WTC11 (cell line): ENCODE measurements at regions not wholly inside any gene's neighbourhood (a gene's known extent, or its start where the extent isn't known, plus 50 kb on each side); places are given as distances from the start of the nearest gene placed in this dataset.

ENCODE experiments used
- CREB1 ChIP-seq: sonication (generic); formaldehyde crosslinking; IDR thresholded peaks from 2 replicates; pipeline ENCODE4 v1.8.0; 2023; ENCODE audit warnings: mild to moderate bottlenecking, missing genetic modification reagents
- ETV6 ChIP-seq: sonication (generic); formaldehyde crosslinking; IDR thresholded peaks from 2 replicates; pipeline ENCODE4 v1.8.1; 2022; ENCODE audit warnings: mild to moderate bottlenecking, missing genetic modification reagents
- FOXK1 ChIP-seq: sonication (generic); formaldehyde crosslinking; IDR thresholded peaks from 2 replicates; pipeline ENCODE4 v1.8.0; 2022; ENCODE audit warnings: mild to moderate bottlenecking, moderate library complexity, missing genetic modification reagents
- KAT7 ChIP-seq: sonication (generic); formaldehyde crosslinking; IDR thresholded peaks from 2 replicates; pipeline ENCODE4 v1.8.1; 2023; ENCODE audit warnings: missing genetic modification reagents, mild to moderate bottlenecking, borderline replicate concordance
- NFE2L1 ChIP-seq: sonication (generic); formaldehyde crosslinking; IDR thresholded peaks from 2 replicates; pipeline ENCODE4 v1.8.1; 2023; ENCODE audit warnings: missing genetic modification reagents
- SMAD3 ChIP-seq: sonication (generic); formaldehyde crosslinking; IDR thresholded peaks from 2 replicates; pipeline ENCODE4 v1.8.0; 2022; ENCODE audit warnings: missing genetic modification reagents, mild to moderate bottlenecking, borderline replicate concordance
- SMAD4 ChIP-seq: sonication (generic); formaldehyde crosslinking; IDR thresholded peaks from 2 replicates; pipeline ENCODE4 v1.8.0; 2022; ENCODE audit warnings: mild to moderate bottlenecking, missing genetic modification reagents
- ZNF121 ChIP-seq: sonication (generic); formaldehyde crosslinking; IDR thresholded peaks from 2 replicates; pipeline ENCODE4 v1.8.0; 2023; ENCODE audit warnings: missing genetic modification reagents
- TF ChIP-seq, protein P1 (sequence below): fragments of 200-600 bp; IDR thresholded peaks from 2 replicates; pipeline ENCODE4 v1.8.0; 2022; ENCODE audit warnings: antibody characterized with exemption
- TF ChIP-seq, protein P2 (sequence below): sonication (generic); formaldehyde crosslinking; IDR thresholded peaks from 2 replicates; pipeline ENCODE4 v1.8.1; 2023; ENCODE audit warnings: mild to moderate bottlenecking, missing genetic modification reagents, moderate library complexity
- TF ChIP-seq, protein P3 (sequence below): sonication (generic); formaldehyde crosslinking; IDR thresholded peaks from 2 replicates; pipeline ENCODE4 v1.8.0; 2022; ENCODE audit warnings: missing genetic modification reagents
- TF ChIP-seq, protein P4 (sequence below): sonication (generic); formaldehyde crosslinking; IDR thresholded peaks from 2 replicates; pipeline ENCODE4 v1.8.0; 2022; ENCODE audit warnings: mild to moderate bottlenecking, missing genetic modification reagents

DNA sequence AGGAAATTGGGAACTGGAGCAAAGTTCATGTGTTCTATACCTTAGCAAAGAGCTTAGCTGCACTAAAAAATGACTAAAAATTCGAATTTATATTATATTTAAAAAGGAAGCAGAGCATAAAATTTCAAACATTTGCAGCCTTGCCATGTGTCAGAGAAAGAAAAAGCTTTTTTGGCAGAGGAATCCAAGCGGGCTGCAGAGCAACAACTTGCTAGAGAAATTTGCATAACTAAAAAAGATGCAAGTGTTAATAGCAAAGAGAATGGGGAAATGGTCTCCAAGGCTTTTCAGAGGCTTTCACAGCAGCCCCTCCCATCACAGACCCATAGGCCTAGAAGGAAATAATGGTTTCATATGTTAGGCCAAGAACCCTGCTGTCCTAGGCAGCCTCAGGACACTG is 1315.9 kb downstream of the DSC3 start:
- TF ChIP-seq ZNF121 (CRISPR knock-in tag): no peak
- TF ChIP-seq CREB1 (CRISPR knock-in tag): no peak
- TF ChIP-seq, protein P1, sequence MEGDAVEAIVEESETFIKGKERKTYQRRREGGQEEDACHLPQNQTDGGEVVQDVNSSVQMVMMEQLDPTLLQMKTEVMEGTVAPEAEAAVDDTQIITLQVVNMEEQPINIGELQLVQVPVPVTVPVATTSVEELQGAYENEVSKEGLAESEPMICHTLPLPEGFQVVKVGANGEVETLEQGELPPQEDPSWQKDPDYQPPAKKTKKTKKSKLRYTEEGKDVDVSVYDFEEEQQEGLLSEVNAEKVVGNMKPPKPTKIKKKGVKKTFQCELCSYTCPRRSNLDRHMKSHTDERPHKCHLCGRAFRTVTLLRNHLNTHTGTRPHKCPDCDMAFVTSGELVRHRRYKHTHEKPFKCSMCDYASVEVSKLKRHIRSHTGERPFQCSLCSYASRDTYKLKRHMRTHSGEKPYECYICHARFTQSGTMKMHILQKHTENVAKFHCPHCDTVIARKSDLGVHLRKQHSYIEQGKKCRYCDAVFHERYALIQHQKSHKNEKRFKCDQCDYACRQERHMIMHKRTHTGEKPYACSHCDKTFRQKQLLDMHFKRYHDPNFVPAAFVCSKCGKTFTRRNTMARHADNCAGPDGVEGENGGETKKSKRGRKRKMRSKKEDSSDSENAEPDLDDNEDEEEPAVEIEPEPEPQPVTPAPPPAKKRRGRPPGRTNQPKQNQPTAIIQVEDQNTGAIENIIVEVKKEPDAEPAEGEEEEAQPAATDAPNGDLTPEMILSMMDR: no peak
- no peak for TF ChIP-seq ETV6 (CRISPR knock-in tag)
- TF ChIP-seq SMAD3 (CRISPR knock-in tag): no peak
- TF ChIP-seq, protein P2, sequence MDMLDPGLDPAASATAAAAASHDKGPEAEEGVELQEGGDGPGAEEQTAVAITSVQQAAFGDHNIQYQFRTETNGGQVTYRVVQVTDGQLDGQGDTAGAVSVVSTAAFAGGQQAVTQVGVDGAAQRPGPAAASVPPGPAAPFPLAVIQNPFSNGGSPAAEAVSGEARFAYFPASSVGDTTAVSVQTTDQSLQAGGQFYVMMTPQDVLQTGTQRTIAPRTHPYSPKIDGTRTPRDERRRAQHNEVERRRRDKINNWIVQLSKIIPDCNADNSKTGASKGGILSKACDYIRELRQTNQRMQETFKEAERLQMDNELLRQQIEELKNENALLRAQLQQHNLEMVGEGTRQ (CRISPR knock-in tag): no peak
- TF ChIP-seq KAT7 (CRISPR knock-in tag): no peak
- TF ChIP-seq NFE2L1 (CRISPR knock-in tag): no peak
- TF ChIP-seq SMAD4 (CRISPR knock-in tag): no peak
- TF ChIP-seq, protein P3, sequence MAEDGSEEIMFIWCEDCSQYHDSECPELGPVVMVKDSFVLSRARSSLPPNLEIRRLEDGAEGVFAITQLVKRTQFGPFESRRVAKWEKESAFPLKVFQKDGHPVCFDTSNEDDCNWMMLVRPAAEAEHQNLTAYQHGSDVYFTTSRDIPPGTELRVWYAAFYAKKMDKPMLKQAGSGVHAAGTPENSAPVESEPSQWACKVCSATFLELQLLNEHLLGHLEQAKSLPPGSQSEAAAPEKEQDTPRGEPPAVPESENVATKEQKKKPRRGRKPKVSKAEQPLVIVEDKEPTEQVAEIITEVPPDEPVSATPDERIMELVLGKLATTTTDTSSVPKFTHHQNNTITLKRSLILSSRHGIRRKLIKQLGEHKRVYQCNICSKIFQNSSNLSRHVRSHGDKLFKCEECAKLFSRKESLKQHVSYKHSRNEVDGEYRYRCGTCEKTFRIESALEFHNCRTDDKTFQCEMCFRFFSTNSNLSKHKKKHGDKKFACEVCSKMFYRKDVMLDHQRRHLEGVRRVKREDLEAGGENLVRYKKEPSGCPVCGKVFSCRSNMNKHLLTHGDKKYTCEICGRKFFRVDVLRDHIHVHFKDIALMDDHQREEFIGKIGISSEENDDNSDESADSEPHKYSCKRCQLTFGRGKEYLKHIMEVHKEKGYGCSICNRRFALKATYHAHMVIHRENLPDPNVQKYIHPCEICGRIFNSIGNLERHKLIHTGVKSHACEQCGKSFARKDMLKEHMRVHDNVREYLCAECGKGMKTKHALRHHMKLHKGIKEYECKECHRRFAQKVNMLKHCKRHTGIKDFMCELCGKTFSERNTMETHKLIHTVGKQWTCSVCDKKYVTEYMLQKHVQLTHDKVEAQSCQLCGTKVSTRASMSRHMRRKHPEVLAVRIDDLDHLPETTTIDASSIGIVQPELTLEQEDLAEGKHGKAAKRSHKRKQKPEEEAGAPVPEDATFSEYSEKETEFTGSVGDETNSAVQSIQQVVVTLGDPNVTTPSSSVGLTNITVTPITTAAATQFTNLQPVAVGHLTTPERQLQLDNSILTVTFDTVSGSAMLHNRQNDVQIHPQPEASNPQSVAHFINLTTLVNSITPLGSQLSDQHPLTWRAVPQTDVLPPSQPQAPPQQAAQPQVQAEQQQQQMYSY (CRISPR knock-in tag): no peak
- TF ChIP-seq, protein P4, sequence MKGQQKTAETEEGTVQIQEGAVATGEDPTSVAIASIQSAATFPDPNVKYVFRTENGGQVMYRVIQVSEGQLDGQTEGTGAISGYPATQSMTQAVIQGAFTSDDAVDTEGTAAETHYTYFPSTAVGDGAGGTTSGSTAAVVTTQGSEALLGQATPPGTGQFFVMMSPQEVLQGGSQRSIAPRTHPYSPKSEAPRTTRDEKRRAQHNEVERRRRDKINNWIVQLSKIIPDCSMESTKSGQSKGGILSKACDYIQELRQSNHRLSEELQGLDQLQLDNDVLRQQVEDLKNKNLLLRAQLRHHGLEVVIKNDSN (CRISPR knock-in tag): no peak
- no peak for TF ChIP-seq FOXK1 (CRISPR knock-in tag)
